Endothelial cell of umbilical vein (primary cell): ENCODE measurements at regions not wholly inside any gene's neighbourhood (a gene's known extent, or its start where the extent isn't known, plus 50 kb on each side); places are given as distances from the start of the nearest gene placed in this dataset.

Source experiments
- CTCF ChIP-seq, 2 donors: IDR thresholded peaks; 1 replicate in 1 of 2; 2 replicates in 1 of 2; pipeline ENCODE4 v1.5.1; 2011; ENCODE audit warnings: low read length in 2 of 2, mild to moderate bottlenecking in 2 of 2, moderate library complexity in 2 of 2, control low read depth in 1 of 2, inconsistent platforms in 1 of 2, low read depth in 1 of 2; ENCODE audit not compliant: insufficient read depth in 1 of 2; ENCODE audit errors: extremely low read depth in 1 of 2
- EZH2 ChIP-seq: IDR thresholded peaks from 2 replicates; pipeline ENCODE4 v1.6.1; 2012; ENCODE audit warnings: borderline replicate concordance, low read depth, mild to moderate bottlenecking, moderate library complexity, low read length, inconsistent platforms; ENCODE audit not compliant: severe bottlenecking
- FOS ChIP-seq: IDR thresholded peaks from 2 replicates; pipeline ENCODE4 v1.6.1; 2011; ENCODE audit warnings: mild to moderate bottlenecking, low read length, moderate library complexity, borderline replicate concordance; ENCODE audit not compliant: insufficient read depth
- GATA2 ChIP-seq: IDR thresholded peaks from 2 replicates; pipeline ENCODE4 v1.7.0; 2011; ENCODE audit warnings: low read depth, mild to moderate bottlenecking, moderate library complexity, mixed read lengths, low read length; ENCODE audit not compliant: insufficient read length, insufficient read depth
- JUN ChIP-seq: IDR thresholded peaks from 2 replicates; pipeline ENCODE4 v1.6.1; 2011; ENCODE audit warnings: borderline replicate concordance, low read depth; ENCODE audit not compliant: insufficient read length, insufficient read depth
- MYC ChIP-seq: IDR thresholded peaks from one replicate; pipeline ENCODE4 v1.6.1; 2011; ENCODE audit warnings: mild to moderate bottlenecking, low read depth, low read length
- POLR2A ChIP-seq: IDR thresholded peaks from 2 replicates; pipeline ENCODE4 v1.6.1; 2012; ENCODE audit warnings: low read depth, mild to moderate bottlenecking, control low read depth, low read length
- POLR2AphosphoS5 ChIP-seq: IDR thresholded peaks from 2 replicates; pipeline ENCODE4 v1.6.1; 2012; ENCODE audit warnings: low read depth, mild to moderate bottlenecking, control low read depth, low read length, moderate library complexity; ENCODE audit not compliant: insufficient read depth

- TF ChIP-seq CTCF (IDR thresholded peaks at IDR 0.05; ENCODE audit: extremely low read depth in 1 of 2, insufficient read depth in 1 of 2, low read depth in 1 of 2, low read length in 2 of 2) (no peak), POLR2AphosphoS5 (no peak), GATA2 (no peak), EZH2 (no peak), JUN (no peak), POLR2A (no peak), MYC (no peak), FOS (no peak)
Observed at GRCh38 chr1:29502911-29503840, 266.9 kb downstream of the PTPRU start.
